PC-9 (cell line): ENCODE measurements at regions not wholly inside any gene's neighbourhood (a gene's known extent, or its start where the extent isn't known, plus 50 kb on each side); places are given as distances from the start of the nearest gene placed in this dataset.

Experiments
- BruUV-seq: library from RNA; stranded (reverse); fragments of 400-500 nt; replicated peaks from 2 replicates; lab custom pipeline; 2021; lab: Mats Ljungman, UMichigan
- CTCF ChIA-PET: fragments of 300-600 bp; sonication (Branson Sonifier 250); formaldehyde crosslinking; loops from one replicate; lab custom pipeline; 2022; ENCODE audit warnings: antibody characterized with exemption; lab: Charles Lee
- POLR2A ChIA-PET: fragments of 300-600 bp; sonication (Branson Sonifier 250); formaldehyde crosslinking; loops from one replicate; lab custom pipeline; 2022; ENCODE audit warnings: antibody characterized with exemption; ENCODE audit not compliant: unreplicated experiment; lab: Charles Lee
- DNase-seq, 2 experiments: peaks; one replicate each; pipeline versions ENCODE4 v3.0.0 to v3.0.0-alpha.2; 2015 to 2022; ENCODE audit warnings: mixed read lengths in 1 of 2
- H2AFZ ChIP-seq: fragments of 200-600 bp; sonication (generic); 2 replicates; pipeline ENCODE4 v1.8.1; 2017; ENCODE audit warnings: antibody characterized with exemption
- H3F3A ChIP-seq: fragments of 200-600 bp; sonication (generic); 2 replicates; pipeline ENCODE4 v1.8.1; 2017; ENCODE audit warnings: antibody characterized with exemption, mild to moderate bottlenecking, low read depth; ENCODE audit not compliant: insufficient read depth
- H3K27ac ChIP-seq: fragments of 200-600 bp; sonication (generic); 2 replicates; pipeline ENCODE4 v1.6.1; 2016; ENCODE audit warnings: mixed run types
- H3K27me3 ChIP-seq: fragments of 200-600 bp; sonication (generic); 2 replicates; pipeline ENCODE4 v1.6.1; 2016; ENCODE audit warnings: low read depth, mixed run types; ENCODE audit not compliant: insufficient read depth
- H3K36me3 ChIP-seq: fragments of 200-600 bp; sonication (generic); 2 replicates; pipeline ENCODE4 v1.6.1; 2016; ENCODE audit warnings: low read depth, mixed run types
- H3K4me1 ChIP-seq: fragments of 200-600 bp; sonication (generic); replicated peaks from 2 replicates; pipeline ENCODE4 v1.6.1; 2016; ENCODE audit warnings: mixed run types; ENCODE audit not compliant: insufficient read depth
- H3K4me2 ChIP-seq: fragments of 200-600 bp; sonication (generic); 2 replicates; pipeline ENCODE4 v1.6.1; 2017; ENCODE audit warnings: mixed run types
- H3K4me3 ChIP-seq: fragments of 200-600 bp; sonication (generic); 2 replicates; pipeline ENCODE4 v1.6.1; 2016; ENCODE audit warnings: mixed run types
- H3K79me2 ChIP-seq: fragments of 200-600 bp; sonication (generic); 2 replicates; pipeline ENCODE4 v1.6.1; 2017; ENCODE audit warnings: low read depth, mixed run types
- H3K9me2 ChIP-seq: fragments of 200-600 bp; sonication (generic); 2 replicates; pipeline ENCODE4 v1.8.1; 2017; ENCODE audit warnings: mild to moderate bottlenecking; ENCODE audit not compliant: insufficient read depth
- H3K9me3 ChIP-seq: fragments of 200-600 bp; sonication (generic); 2 replicates; pipeline ENCODE4 v1.8.1; 2016; ENCODE audit warnings: low read depth; ENCODE audit not compliant: insufficient read depth
- H4K20me1 ChIP-seq: fragments of 200-600 bp; sonication (generic); 2 replicates; pipeline ENCODE4 v1.8.1; 2017; ENCODE audit not compliant: insufficient read depth
- CTCF ChIP-seq: fragments of 200-600 bp; sonication (generic); conservative IDR thresholded peaks from 2 replicates; pipeline ENCODE4 v1.6.1; 2017; ENCODE audit warnings: mixed run types, antibody characterized with exemption, mild to moderate bottlenecking, moderate library complexity
- EZH2 ChIP-seq: fragments of 200-600 bp; sonication (generic); IDR thresholded peaks from 2 replicates; pipeline ENCODE4 v1.8.0; 2017; ENCODE audit warnings: antibody characterized with exemption, low read depth
- intact Hi-C: fragments of 100-400 bp; cut with micrococcal nuclease; formaldehyde crosslinking; loops from one replicate; pipeline ENCODE4 v1.10.0; 2022; ENCODE audit not compliant: unreplicated experiment

- H3K79me2 ChIP-seq, result no peaks in the 10 kb centered on the region
- H3K27me3 ChIP-seq, result no peaks in the 10 kb centered on the region
- H3K9me3 ChIP-seq, result no peaks in the 10 kb centered on the region; the same call in 1 of the 2 replicates
- H3K9me2 ChIP-seq, result no peaks in the 10 kb centered on the region
- H4K20me1 ChIP-seq, result no peaks in the 10 kb centered on the region
- POLR2A ChIA-PET, result no interaction called here
- H3K36me3 ChIP-seq, result no peaks in the 10 kb centered on the region
- no peak overlapping the region for H3K4me3 ChIP-seq
- no peak overlapping the region for H3K27ac ChIP-seq
- no peak for DNase-seq
- no peak overlapping the region for H2AFZ ChIP-seq
- H3F3A ChIP-seq, result no peaks in the 10 kb centered on the region
- H3K4me1 ChIP-seq, result no peaks in the 10 kb centered on the region
- no peak for TF ChIP-seq EZH2
- no peak for TF ChIP-seq CTCF
- CTCF ChIA-PET, result no interaction called here
- H3K4me2 ChIP-seq, result no peak overlapping the region
- BruUV-seq, result no TSS peak
- intact Hi-C loops, result no loop called here
Observed at GRCh38 chr1:164061528-164061927, 497.5 kb upstream of the PBX1 start.

- intact Hi-C loops, result no loop called here
- Histone ChIP-seq H3K9me2 (no peaks in the 10 kb centered on the region), H3K27ac (no peak overlapping the region), H3K27me3 (no peaks in the 10 kb centered on the region), H3F3A (no peaks in the 10 kb centered on the region), H3K4me1 (no peaks in the 10 kb centered on the region), H2AFZ (no peak overlapping the region), H3K79me2 (no peaks in the 10 kb centered on the region), H4K20me1 (no peaks in the 10 kb centered on the region), H3K36me3 (no peaks in the 10 kb centered on the region), H3K9me3 (no peaks in the 10 kb centered on the region), H3K4me2 (no peak overlapping the region), H3K4me3 (no peak overlapping the region)
- ChIA-PET CTCF (no interaction called here), POLR2A (no interaction called here)
- TF ChIP-seq CTCF (no peak), EZH2 (no peak)
- no peak for DNase-seq
- no TSS peak for BruUV-seq
Observed at GRCh38 chr1:164064501-164064900, 494.5 kb upstream of the PBX1 start.

GRCh38 chr1:164071288-164071687, 487.7 kb upstream of the PBX1 start:
- H3K9me3 ChIP-seq, result peaks cover 8% of the 10 kb centered on the region; the same call in 1 of the 2 replicates
- no TSS peak for BruUV-seq
- H3K4me3 ChIP-seq, result no peak overlapping the region
- intact Hi-C loops, result no loop called here
- TF ChIP-seq CTCF (no peak), EZH2 (no peak)
- DNase-seq, result no peak
- H3K27ac ChIP-seq, result no peak overlapping the region
- ChIA-PET CTCF (no interaction called here), POLR2A (no interaction called here)
- no peak overlapping the region for H2AFZ ChIP-seq
- no peaks in the 10 kb centered on the region for H3K27me3 ChIP-seq
- H3K9me2 ChIP-seq, result no peaks in the 10 kb centered on the region
- no peaks in the 10 kb centered on the region for H3K79me2 ChIP-seq
- no peaks in the 10 kb centered on the region for H3K36me3 ChIP-seq
- H3K4me1 ChIP-seq, result no peaks in the 10 kb centered on the region
- no peak overlapping the region for H3K4me2 ChIP-seq
- no peaks in the 10 kb centered on the region for H3F3A ChIP-seq
- no peaks in the 10 kb centered on the region for H4K20me1 ChIP-seq
